Ishikawa (cell line): ENCODE measurements at regions not wholly inside any gene's neighbourhood (a gene's known extent, or its start where the extent isn't known, plus 50 kb on each side); places are given as distances from the start of the nearest gene placed in this dataset.

Experiments
- CEBPB ChIP-seq: IDR thresholded peaks from 2 replicates; pipeline ENCODE4 v1.6.1; 2012
- CREB1 ChIP-seq: IDR thresholded peaks from 2 replicates; pipeline ENCODE4 v1.6.1; 2012; ENCODE audit warnings: low read depth
- EGR1 ChIP-seq: IDR thresholded peaks from 2 replicates; pipeline ENCODE4 v1.6.1; 2012
- EP300 ChIP-seq: IDR thresholded peaks from 2 replicates; pipeline ENCODE4 v1.6.1; 2012; ENCODE audit warnings: borderline replicate concordance
- FOXM1 ChIP-seq: IDR thresholded peaks from 2 replicates; pipeline ENCODE4 v1.6.1; 2012; ENCODE audit warnings: low read depth, borderline replicate concordance
- MAX ChIP-seq: IDR thresholded peaks from 2 replicates; pipeline ENCODE4 v1.6.1; 2012
- NFIC ChIP-seq: IDR thresholded peaks from 2 replicates; pipeline ENCODE4 v1.6.1; 2012
- RAD21 ChIP-seq: IDR thresholded peaks from 2 replicates; pipeline ENCODE4 v1.6.1; 2012; ENCODE audit warnings: low read depth
- REST ChIP-seq: IDR thresholded peaks from 2 replicates; pipeline ENCODE4 v1.6.1; 2012; ENCODE audit warnings: low read depth, mild to moderate bottlenecking
- TAF1 ChIP-seq: IDR thresholded peaks from 2 replicates; pipeline ENCODE4 v1.6.1; 2012; ENCODE audit warnings: low read depth, mild to moderate bottlenecking
- TCF12 ChIP-seq: IDR thresholded peaks from 2 replicates; pipeline ENCODE4 v1.6.1; 2012; ENCODE audit warnings: low read depth
- TEAD4 ChIP-seq: IDR thresholded peaks from 2 replicates; pipeline ENCODE4 v1.6.1; 2012
- USF1 ChIP-seq: IDR thresholded peaks from 2 replicates; pipeline ENCODE4 v1.6.1; 2012
- YY1 ChIP-seq: IDR thresholded peaks from 2 replicates; pipeline ENCODE4 v1.6.1; 2012; ENCODE audit warnings: low read depth
- ZBTB7A ChIP-seq: IDR thresholded peaks from 2 replicates; pipeline ENCODE4 v1.6.1; 2012; ENCODE audit warnings: low read depth

GRCh38 chr7:113635492-113635891, 283.3 kb downstream of the PPP1R3A start:
- TF ChIP-seq ZBTB7A (no peak), RAD21 (no peak), YY1 (no peak), CREB1 (no peak), EGR1 (no peak), USF1 (no peak), NFIC (no peak), REST (no peak), TAF1 (no peak), CEBPB (no peak), EP300 (no peak), TEAD4 (no peak), FOXM1 (no peak), TCF12 (no peak), MAX (no peak)

GRCh38 chr7:113633073-113633472, 285.7 kb downstream of the PPP1R3A start:
- no peak for TF ChIP-seq EGR1
- TF ChIP-seq REST = no peak
- TF ChIP-seq RAD21 = no peak
- TF ChIP-seq YY1 = no peak
- no peak for TF ChIP-seq CREB1
- no peak for TF ChIP-seq MAX
- TF ChIP-seq ZBTB7A = no peak
- TF ChIP-seq TCF12 = no peak
- no peak for TF ChIP-seq FOXM1
- TF ChIP-seq USF1 = no peak
- no peak for TF ChIP-seq EP300
- TF ChIP-seq TAF1 = no peak
- no peak for TF ChIP-seq NFIC
- TF ChIP-seq TEAD4 = no peak
- TF ChIP-seq CEBPB = no peak

GRCh38 chr7:113628948-113629847, 289.6 kb downstream of the PPP1R3A start:
- TF ChIP-seq ZBTB7A (no peak), EP300 (no peak), NFIC (no peak), CEBPB (no peak), REST (no peak), EGR1 (no peak), TCF12 (no peak), FOXM1 (no peak), YY1 (no peak), MAX (no peak), RAD21 (no peak), TEAD4 (no peak), TAF1 (no peak)

GRCh38 chr7:113625494-113626102, 293.2 kb downstream of the PPP1R3A start:
- no peak for TF ChIP-seq YY1
- no peak for TF ChIP-seq EP300
- TF ChIP-seq RAD21 = no peak
- TF ChIP-seq FOXM1 = no peak
- TF ChIP-seq CEBPB = no peak
- no peak for TF ChIP-seq EGR1
- no peak for TF ChIP-seq REST
- no peak for TF ChIP-seq CREB1
- TF ChIP-seq USF1 = no peak
- TF ChIP-seq MAX = no peak
- no peak for TF ChIP-seq ZBTB7A
